Daoy (cell line): ENCODE measurements at regions not wholly inside any gene's neighbourhood (a gene's known extent, or its start where the extent isn't known, plus 50 kb on each side); places are given as distances from the start of the nearest gene placed in this dataset.
"Not testable (repeated sequence)": the region's sequence is repeated elsewhere in the genome, so short reads cannot be mapped to it uniquely, and the experiment has no call there.

Source experiments
- DNase-seq: peaks from one replicate; pipeline ENCODE4 v3.0.0-alpha.2; 2015; ENCODE audit warnings: low read depth

GRCh38 chr16:24624102-24624501, 84.7 kb downstream of the RBBP6 start:
- no peak for DNase-seq

GRCh38 chr16:24626256-24626655, 86.9 kb downstream of the RBBP6 start:
- no peak for DNase-seq

- DNase-seq, result no peak
Observed at GRCh38 chr16:24634919-24635318, 94.5 kb upstream of the TNRC6A start.

- peak; percentile 80 for DNase-seq
Observed at GRCh38 chr16:24635900-24636610, 93.4 kb upstream of the TNRC6A start.

GRCh38 chr16:24639769-24640168, 89.7 kb upstream of the TNRC6A start:
- no peak for DNase-seq

- no peak for DNase-seq
Observed at GRCh38 chr16:24643489-24643888, 86.0 kb upstream of the TNRC6A start.

- peak; percentile 92 for DNase-seq
Observed at GRCh38 chr16:24645739-24646645, 83.5 kb upstream of the TNRC6A start.

GRCh38 chr16:24646646-24646995, 82.8 kb upstream of the TNRC6A start:
- no peak for DNase-seq

GRCh38 chr16:24652209-24652712, 77.2 kb upstream of the TNRC6A start:
- DNase-seq, result no peak

GRCh38 chr16:24652803-24653202, 76.6 kb upstream of the TNRC6A start:
- DNase-seq, result no peak

GRCh38 chr16:24653725-24654124, 75.7 kb upstream of the TNRC6A start:
- DNase-seq, result no peak

GRCh38 chr16:24665942-24666341, 63.5 kb upstream of the TNRC6A start:
- DNase-seq, result not testable (repeated sequence)

- DNase-seq, result no peak
Observed at GRCh38 chr16:24667244-24667764, 62.1 kb upstream of the TNRC6A start.

GRCh38 chr16:24668481-24669061, 60.9 kb upstream of the TNRC6A start:
- peak; percentile 75 for DNase-seq

GRCh38 chr16:24670623-24671454, 58.6 kb upstream of the TNRC6A start:
- DNase-seq, result peak; percentile 85

- no peak for DNase-seq
Observed at GRCh38 chr16:24671455-24671954, 57.9 kb upstream of the TNRC6A start.

GRCh38 chr16:24673155-24673554, 56.3 kb upstream of the TNRC6A start:
- DNase-seq, result no peak

- DNase-seq, result no peak
Observed at GRCh38 chr16:24674877-24675276, 54.6 kb upstream of the TNRC6A start.

GRCh38 chr16:24677388-24677787, 52.1 kb upstream of the TNRC6A start:
- no peak for DNase-seq
